Panc1 (cell line): ENCODE measurements at regions not wholly inside any gene's neighbourhood (a gene's known extent, or its start where the extent isn't known, plus 50 kb on each side); places are given as distances from the start of the nearest gene placed in this dataset.

Experiments used
- ATAC-seq: fragments of 200-7000 bp; cut with Tn5 transposase; 2 replicates; pipeline ENCODE4 v1.9.1; 2020; ENCODE audit warnings: mild to moderate bottlenecking, moderate library complexity
- BruUV-seq: library from RNA; stranded (reverse); fragments of 400-500 nt; replicated peaks from 2 replicates; lab custom pipeline; 2021; lab: Mats Ljungman, UMichigan
- CTCF ChIA-PET: fragments of 300-600 bp; sonication (Branson Sonifier 250); formaldehyde crosslinking; loops from one replicate; lab custom pipeline; 2022; ENCODE audit warnings: antibody characterized with exemption; lab: Charles Lee
- POLR2A ChIA-PET: fragments of 300-600 bp; sonication (Branson Sonifier 250); formaldehyde crosslinking; loops from one replicate; lab custom pipeline; 2022; ENCODE audit warnings: antibody characterized with exemption; lab: Charles Lee
- DNase-seq: peaks from one replicate; pipeline ENCODE4 v3.0.0-alpha.2; 2010; ENCODE audit warnings: low read depth, low spot score
- H3K27ac ChIP-seq: 2 replicates; pipeline ENCODE4 v1.5.1; 2011; ENCODE audit warnings: mild to moderate bottlenecking, low read length, inconsistent platforms
- H3K27me3 ChIP-seq: fragments of 200-500 bp; sonication (Bioruptor generic); 2 replicates; pipeline ENCODE4 v1.6.0; 2014; ENCODE audit warnings: low read length, inconsistent platforms; ENCODE audit not compliant: control insufficient read depth, insufficient read depth
- H3K36me3 ChIP-seq: fragments of 200-500 bp; sonication (Bioruptor generic); 2 replicates; pipeline ENCODE4 v1.5.1; 2014; ENCODE audit warnings: inconsistent platforms, mild to moderate bottlenecking, low read length, moderate library complexity; ENCODE audit not compliant: control insufficient read depth, insufficient read depth
- H3K4me1 ChIP-seq: 2 replicates; pipeline ENCODE4 v1.5.1; 2011; ENCODE audit warnings: inconsistent platforms, mild to moderate bottlenecking, low read length, moderate library complexity; ENCODE audit not compliant: control insufficient read depth, insufficient read depth
- H3K4me3 ChIP-seq, 2 experiments: 2 replicates each; pipeline ENCODE4 v1.5.1; 2011 to 2012; ENCODE audit warnings: low read depth in 2 of 2, low read length in 2 of 2, mild to moderate bottlenecking in 2 of 2, inconsistent platforms in 1 of 2, moderate library complexity in 1 of 2
- H3K9me3 ChIP-seq: fragments of 200-500 bp; sonication (Bioruptor generic); 2 replicates; pipeline ENCODE4 v1.5.1; 2014; ENCODE audit warnings: low read depth, mild to moderate bottlenecking, inconsistent platforms, low read length, moderate library complexity; ENCODE audit not compliant: control insufficient read depth, insufficient read depth
- POLR2AphosphoS5 ChIP-seq: IDR thresholded peaks from 2 replicates; pipeline ENCODE4 v1.6.1; 2012; ENCODE audit warnings: mild to moderate bottlenecking, low read depth, low read length, moderate library complexity
- SIN3A ChIP-seq: IDR thresholded peaks from 2 replicates; pipeline ENCODE4 v1.6.1; 2012; ENCODE audit warnings: low read depth, mild to moderate bottlenecking, low read length, moderate library complexity, borderline replicate concordance; ENCODE audit not compliant: insufficient read depth
- TCF7L2 ChIP-seq: IDR thresholded peaks from 2 replicates; pipeline ENCODE4 v1.6.1; 2011; ENCODE audit warnings: mild to moderate bottlenecking, low read depth, low read length, inconsistent platforms
- in situ Hi-C: cut with HindIII; loops from 2 replicates; pipeline ENCODE4 v1.10.0; 2016; ENCODE audit warnings: low sequenced_read_pairs, low pct_unique_long_range_greater_than_20kb
- intact Hi-C: fragments of 100-400 bp; cut with micrococcal nuclease; formaldehyde crosslinking; loops from one replicate; pipeline ENCODE4 v1.10.0; 2022; ENCODE audit not compliant: unreplicated experiment
- TF ChIP-seq, protein P1 (sequence below): fragments of 450-650 bp; IDR thresholded peaks from 2 replicates; pipeline ENCODE4 v1.5.1; 2017; ENCODE audit warnings: mild to moderate bottlenecking
- TF ChIP-seq, protein P2 (sequence below), 2 experiments: IDR thresholded peaks; 2 replicates each; pipeline ENCODE4 v1.6.1; 2011 to 2012; ENCODE audit warnings: low read depth in 2 of 2, control low read depth in 1 of 2, low read length in 1 of 2, mild to moderate bottlenecking in 1 of 2, moderate library complexity in 1 of 2; ENCODE audit not compliant: insufficient read depth in 1 of 2

DNA sequence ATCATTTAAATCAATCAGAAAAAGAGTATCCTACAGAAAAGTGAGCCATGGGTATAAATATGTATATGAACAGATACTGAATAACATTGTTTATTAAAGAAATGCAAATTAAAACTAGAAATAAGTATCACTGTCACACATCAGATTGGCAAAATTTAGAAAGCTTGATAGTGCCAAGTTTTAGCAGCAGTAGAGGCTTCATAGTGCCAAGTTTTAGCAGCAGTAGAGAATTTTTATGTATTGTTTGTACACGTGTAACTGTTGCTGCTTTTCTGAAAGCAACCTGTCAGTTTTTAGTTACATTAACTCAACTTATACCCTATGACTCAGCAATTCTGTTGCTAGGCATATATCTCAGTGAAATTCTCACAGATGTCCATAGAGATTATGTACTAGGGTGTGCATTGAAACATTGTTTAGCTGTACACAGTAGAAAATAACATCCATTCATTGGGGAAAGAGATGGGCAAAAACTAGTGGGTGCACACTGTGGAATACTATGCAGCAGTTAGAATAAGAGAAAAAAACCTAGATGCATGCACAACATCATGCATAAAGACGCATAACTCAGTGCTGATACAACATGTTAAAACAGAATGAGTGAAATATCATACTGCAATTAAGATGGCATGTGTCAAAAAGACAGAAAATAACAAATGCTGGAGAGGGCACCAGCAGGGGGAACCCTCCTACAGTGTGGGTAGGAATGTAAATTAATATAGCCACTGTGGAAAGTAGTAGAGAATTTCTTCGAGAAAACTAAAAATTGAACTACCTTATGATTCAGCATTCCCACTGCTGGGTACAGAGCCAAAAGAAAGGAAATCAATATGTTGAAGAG, 294.5 kb upstream of the NT5C1B start:
- ATAC-seq = no peak
- Histone ChIP-seq H3K4me3 (no peak overlapping the region), H3K27ac (no peak overlapping the region), H3K4me1 (no peaks in the 10 kb centered on the region), H3K9me3 (no peaks in the 10 kb centered on the region), H3K36me3 (no peaks in the 10 kb centered on the region), H3K27me3 (no peaks in the 10 kb centered on the region)
- ChIA-PET POLR2A (no interaction called here), CTCF (no interaction called here)
- no TSS peak for BruUV-seq
- intact Hi-C loops = no loop called here
- DNase-seq = no peak
- in situ Hi-C loops = no loop called here
- TF ChIP-seq, protein P1, sequence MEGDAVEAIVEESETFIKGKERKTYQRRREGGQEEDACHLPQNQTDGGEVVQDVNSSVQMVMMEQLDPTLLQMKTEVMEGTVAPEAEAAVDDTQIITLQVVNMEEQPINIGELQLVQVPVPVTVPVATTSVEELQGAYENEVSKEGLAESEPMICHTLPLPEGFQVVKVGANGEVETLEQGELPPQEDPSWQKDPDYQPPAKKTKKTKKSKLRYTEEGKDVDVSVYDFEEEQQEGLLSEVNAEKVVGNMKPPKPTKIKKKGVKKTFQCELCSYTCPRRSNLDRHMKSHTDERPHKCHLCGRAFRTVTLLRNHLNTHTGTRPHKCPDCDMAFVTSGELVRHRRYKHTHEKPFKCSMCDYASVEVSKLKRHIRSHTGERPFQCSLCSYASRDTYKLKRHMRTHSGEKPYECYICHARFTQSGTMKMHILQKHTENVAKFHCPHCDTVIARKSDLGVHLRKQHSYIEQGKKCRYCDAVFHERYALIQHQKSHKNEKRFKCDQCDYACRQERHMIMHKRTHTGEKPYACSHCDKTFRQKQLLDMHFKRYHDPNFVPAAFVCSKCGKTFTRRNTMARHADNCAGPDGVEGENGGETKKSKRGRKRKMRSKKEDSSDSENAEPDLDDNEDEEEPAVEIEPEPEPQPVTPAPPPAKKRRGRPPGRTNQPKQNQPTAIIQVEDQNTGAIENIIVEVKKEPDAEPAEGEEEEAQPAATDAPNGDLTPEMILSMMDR = peak; percentile 36; the same call in 1 of the 2 replicates
- no peak for TF ChIP-seq TCF7L2
- TF ChIP-seq SIN3A = no peak
- TF ChIP-seq, protein P2, sequence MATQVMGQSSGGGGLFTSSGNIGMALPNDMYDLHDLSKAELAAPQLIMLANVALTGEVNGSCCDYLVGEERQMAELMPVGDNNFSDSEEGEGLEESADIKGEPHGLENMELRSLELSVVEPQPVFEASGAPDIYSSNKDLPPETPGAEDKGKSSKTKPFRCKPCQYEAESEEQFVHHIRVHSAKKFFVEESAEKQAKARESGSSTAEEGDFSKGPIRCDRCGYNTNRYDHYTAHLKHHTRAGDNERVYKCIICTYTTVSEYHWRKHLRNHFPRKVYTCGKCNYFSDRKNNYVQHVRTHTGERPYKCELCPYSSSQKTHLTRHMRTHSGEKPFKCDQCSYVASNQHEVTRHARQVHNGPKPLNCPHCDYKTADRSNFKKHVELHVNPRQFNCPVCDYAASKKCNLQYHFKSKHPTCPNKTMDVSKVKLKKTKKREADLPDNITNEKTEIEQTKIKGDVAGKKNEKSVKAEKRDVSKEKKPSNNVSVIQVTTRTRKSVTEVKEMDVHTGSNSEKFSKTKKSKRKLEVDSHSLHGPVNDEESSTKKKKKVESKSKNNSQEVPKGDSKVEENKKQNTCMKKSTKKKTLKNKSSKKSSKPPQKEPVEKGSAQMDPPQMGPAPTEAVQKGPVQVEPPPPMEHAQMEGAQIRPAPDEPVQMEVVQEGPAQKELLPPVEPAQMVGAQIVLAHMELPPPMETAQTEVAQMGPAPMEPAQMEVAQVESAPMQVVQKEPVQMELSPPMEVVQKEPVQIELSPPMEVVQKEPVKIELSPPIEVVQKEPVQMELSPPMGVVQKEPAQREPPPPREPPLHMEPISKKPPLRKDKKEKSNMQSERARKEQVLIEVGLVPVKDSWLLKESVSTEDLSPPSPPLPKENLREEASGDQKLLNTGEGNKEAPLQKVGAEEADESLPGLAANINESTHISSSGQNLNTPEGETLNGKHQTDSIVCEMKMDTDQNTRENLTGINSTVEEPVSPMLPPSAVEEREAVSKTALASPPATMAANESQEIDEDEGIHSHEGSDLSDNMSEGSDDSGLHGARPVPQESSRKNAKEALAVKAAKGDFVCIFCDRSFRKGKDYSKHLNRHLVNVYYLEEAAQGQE (IDR thresholded peaks at IDR 0.05; ENCODE audit: insufficient read depth in 1 of 2, low read depth in 2 of 2, low read length in 1 of 2) = no peak
- TF ChIP-seq POLR2AphosphoS5 = no peak

DNA sequence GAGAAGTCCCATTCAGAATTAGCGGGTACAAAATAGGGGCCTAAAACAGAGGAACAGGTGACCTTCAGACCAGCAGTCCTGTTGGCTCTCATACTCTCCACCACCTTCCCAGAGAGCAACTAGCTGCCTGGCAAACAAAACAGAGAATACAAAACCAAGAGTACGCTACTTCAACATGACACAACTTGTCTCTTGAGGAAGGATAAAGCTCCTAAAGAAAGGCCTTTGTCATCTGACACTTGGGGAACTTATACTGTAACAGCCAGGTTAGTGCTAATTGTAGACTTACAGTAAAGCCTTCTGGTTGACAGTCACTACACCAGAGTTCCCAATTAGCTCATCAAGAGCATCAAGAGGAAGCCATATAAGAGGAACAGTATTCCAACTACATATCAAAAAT, 282.1 kb upstream of the NT5C1B start:
- ATAC-seq (no peak), DNase-seq (no peak)
- H3K27ac ChIP-seq = no peak overlapping the region
- no peak overlapping the region for H3K4me3 ChIP-seq
- H3K27me3 ChIP-seq = no peaks in the 10 kb centered on the region
- no peaks in the 10 kb centered on the region for H3K9me3 ChIP-seq
- TF ChIP-seq, protein P2 (IDR thresholded peaks at IDR 0.05; ENCODE audit: insufficient read depth in 1 of 2, low read depth in 2 of 2, low read length in 1 of 2) = no peak
- TF ChIP-seq TCF7L2 (no peak), SIN3A (no peak), POLR2AphosphoS5 (no peak)
- TF ChIP-seq, protein P1 = no peak
- ChIA-PET POLR2A (no interaction called here), CTCF (no interaction called here)
- in situ Hi-C loops = no loop called here
- intact Hi-C loops = no loop called here
- H3K4me1 ChIP-seq = no peaks in the 10 kb centered on the region
- no TSS peak for BruUV-seq
- H3K36me3 ChIP-seq = no peaks in the 10 kb centered on the region
